ENCODE measurements at regions not wholly inside any gene's neighbourhood (a gene's known extent, or its start where the extent isn't known, plus 50 kb on each side); places are given as distances from the start of the nearest gene placed in this dataset.

DNA sequence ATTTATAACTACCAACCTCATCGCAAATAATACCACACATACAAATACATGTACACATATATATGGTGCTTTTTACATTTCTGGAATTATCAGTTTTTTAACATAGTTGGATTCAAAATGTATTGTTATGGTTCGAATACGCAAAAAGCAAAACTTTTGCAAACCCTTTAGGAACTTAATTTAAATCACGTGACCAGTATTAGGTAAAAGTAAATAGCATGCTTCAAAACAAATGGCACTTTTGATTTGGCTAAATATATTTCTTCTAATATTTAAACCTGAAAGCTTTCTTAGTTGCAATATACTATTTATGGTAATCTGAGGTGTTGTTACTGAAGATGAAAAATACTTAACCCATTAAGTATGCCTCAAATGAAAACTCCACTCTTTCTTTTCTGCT lies 341.4 kb downstream of the C4orf33 start:
- TF ChIP-seq POLR2A (IDR thresholded peaks at IDR 0.05; ENCODE audit: low read depth) (no peak), CTCF (IDR thresholded peaks at IDR 0.05) (no peak), EP300 (IDR thresholded peaks at IDR 0.05) (no peak)
